HFFc6 (cell line): ENCODE measurements at regions not wholly inside any gene's neighbourhood (a gene's known extent, or its start where the extent isn't known, plus 50 kb on each side); places are given as distances from the start of the nearest gene placed in this dataset.

Source experiments
- DNase-seq: peaks from one replicate; pipeline ENCODE4 v3.0.0-alpha.2; 2018
- H3K27ac Mint-ChIP-seq: 2 replicates; pipeline ENCODE4 v1.8.0; 2020; ENCODE audit warnings: mild to moderate bottlenecking, mixed read lengths
- H3K27me3 Mint-ChIP-seq: 2 replicates; pipeline ENCODE4 v1.8.0; 2021; ENCODE audit warnings: mild to moderate bottlenecking, moderate library complexity, mixed read lengths; ENCODE audit not compliant: insufficient read depth
- H3K36me3 Mint-ChIP-seq: 2 replicates; pipeline ENCODE4 v1.8.0; 2021; ENCODE audit warnings: low read depth, mixed read lengths
- H3K4me1 Mint-ChIP-seq: 2 replicates; pipeline ENCODE4 v1.8.0; 2020; ENCODE audit warnings: low read depth, mixed read lengths
- H3K4me3 Mint-ChIP-seq: 2 replicates; pipeline ENCODE4 v1.8.0; 2020; ENCODE audit warnings: mild to moderate bottlenecking, moderate library complexity, mixed read lengths
- H3K9me3 Mint-ChIP-seq: 2 replicates; pipeline ENCODE4 v1.8.0; 2020; ENCODE audit warnings: mild to moderate bottlenecking, mixed read lengths
- TF ChIP-seq, protein P1 (sequence below): fragments of 200-600 bp; sonication (generic); IDR thresholded peaks from 2 replicates; pipeline ENCODE4 v1.5.0; 2021; ENCODE audit warnings: antibody characterized with exemption, mild to moderate bottlenecking

DNA sequence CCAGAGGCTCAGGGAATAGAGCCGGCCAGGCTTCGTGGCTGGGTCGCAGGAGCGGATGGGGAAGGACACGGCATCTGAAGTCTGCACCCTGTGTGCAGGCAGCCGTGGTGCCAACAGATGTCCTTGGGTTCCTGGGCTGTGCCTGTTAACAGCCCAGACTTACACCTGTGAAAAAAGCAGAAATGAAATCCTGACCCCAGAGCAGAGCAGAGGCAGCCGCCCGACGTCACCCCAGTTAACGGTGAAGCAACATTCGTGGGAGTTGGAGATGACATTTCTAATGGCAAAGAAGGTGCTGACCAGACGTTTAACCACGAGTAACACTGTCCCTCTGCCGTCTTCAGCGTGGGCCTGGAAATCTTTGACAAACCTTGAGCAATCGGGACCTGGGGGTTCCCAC is 200.3 kb upstream of the DIO3 start:
- no peaks in the 10 kb centered on the region for H3K36me3 Mint-ChIP-seq
- TF ChIP-seq, protein P1, sequence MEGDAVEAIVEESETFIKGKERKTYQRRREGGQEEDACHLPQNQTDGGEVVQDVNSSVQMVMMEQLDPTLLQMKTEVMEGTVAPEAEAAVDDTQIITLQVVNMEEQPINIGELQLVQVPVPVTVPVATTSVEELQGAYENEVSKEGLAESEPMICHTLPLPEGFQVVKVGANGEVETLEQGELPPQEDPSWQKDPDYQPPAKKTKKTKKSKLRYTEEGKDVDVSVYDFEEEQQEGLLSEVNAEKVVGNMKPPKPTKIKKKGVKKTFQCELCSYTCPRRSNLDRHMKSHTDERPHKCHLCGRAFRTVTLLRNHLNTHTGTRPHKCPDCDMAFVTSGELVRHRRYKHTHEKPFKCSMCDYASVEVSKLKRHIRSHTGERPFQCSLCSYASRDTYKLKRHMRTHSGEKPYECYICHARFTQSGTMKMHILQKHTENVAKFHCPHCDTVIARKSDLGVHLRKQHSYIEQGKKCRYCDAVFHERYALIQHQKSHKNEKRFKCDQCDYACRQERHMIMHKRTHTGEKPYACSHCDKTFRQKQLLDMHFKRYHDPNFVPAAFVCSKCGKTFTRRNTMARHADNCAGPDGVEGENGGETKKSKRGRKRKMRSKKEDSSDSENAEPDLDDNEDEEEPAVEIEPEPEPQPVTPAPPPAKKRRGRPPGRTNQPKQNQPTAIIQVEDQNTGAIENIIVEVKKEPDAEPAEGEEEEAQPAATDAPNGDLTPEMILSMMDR = no peak
- no peak overlapping the region for H3K4me3 Mint-ChIP-seq
- no peaks in the 10 kb centered on the region for H3K4me1 Mint-ChIP-seq
- H3K27ac Mint-ChIP-seq = no peak overlapping the region
- peaks cover 32% of the 10 kb centered on the region for H3K27me3 Mint-ChIP-seq
- H3K9me3 Mint-ChIP-seq = peaks cover 20% of the 10 kb centered on the region
- DNase-seq = no peak

GRCh38 chr14:101361451-101362433 is 199.6 kb upstream of the DIO3 start:
- no peak overlapping the region for H3K27ac Mint-ChIP-seq
- TF ChIP-seq, protein P1 = no peak
- no peaks in the 10 kb centered on the region for H3K36me3 Mint-ChIP-seq
- H3K4me3 Mint-ChIP-seq = no peak overlapping the region
- peaks cover 27% of the 10 kb centered on the region for H3K27me3 Mint-ChIP-seq
- H3K9me3 Mint-ChIP-seq = peaks cover 13% of the 10 kb centered on the region; the same call in 1 of the 2 replicates
- no peak for DNase-seq
- H3K4me1 Mint-ChIP-seq = no peaks in the 10 kb centered on the region

DNA sequence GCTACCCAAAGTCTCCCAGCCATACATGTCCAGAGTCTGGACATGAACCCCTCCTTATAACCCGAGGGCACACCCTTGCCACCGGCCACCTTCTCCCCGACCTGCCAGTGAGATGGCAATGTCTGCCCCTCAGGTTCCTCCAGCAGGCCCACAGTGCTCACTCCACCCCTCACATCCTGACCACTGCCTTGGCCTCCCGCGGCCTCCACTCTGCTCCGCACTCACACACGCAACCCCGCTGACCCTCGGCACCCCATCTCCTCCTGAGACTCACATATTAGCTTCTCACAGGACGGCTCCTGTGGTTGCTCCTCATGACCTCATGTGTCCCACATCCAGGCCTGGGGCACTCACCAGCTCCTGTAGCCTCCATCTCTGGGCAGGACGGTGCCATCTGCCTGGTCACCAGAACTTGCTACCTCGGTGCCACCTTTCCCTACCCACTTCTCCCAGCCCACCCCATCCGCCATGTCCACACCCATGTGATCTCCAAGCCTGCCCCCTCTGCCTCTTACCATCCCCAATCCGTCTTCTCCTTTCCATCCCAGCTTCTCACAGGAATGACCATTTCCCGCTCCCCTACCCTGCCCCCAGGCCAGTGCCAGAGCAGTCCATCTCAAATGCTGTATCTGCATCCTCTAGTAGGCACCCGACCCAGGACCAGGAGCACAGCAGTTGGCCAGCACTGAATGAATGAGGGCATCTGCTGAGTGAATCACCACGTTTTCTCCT is 198.6 kb upstream of the DIO3 start:
- Mint-ChIP-seq H3K36me3 (no peaks in the 10 kb centered on the region), H3K27me3 (peaks cover 32% of the 10 kb centered on the region), H3K27ac (no peak overlapping the region), H3K4me1 (no peaks in the 10 kb centered on the region), H3K4me3 (no peak overlapping the region), H3K9me3 (peaks cover 13% of the 10 kb centered on the region; the same call in 1 of the 2 replicates)
- DNase-seq = no peak
- TF ChIP-seq, protein P1 = no peak

GRCh38 chr14:101363261-101363555 is 198.1 kb upstream of the DIO3 start:
- TF ChIP-seq, protein P1 = no peak
- Mint-ChIP-seq H3K27me3 (peaks cover 34% of the 10 kb centered on the region), H3K4me3 (no peak overlapping the region), H3K36me3 (no peaks in the 10 kb centered on the region), H3K4me1 (no peaks in the 10 kb centered on the region), H3K27ac (no peak overlapping the region), H3K9me3 (peaks cover 13% of the 10 kb centered on the region; the same call in 1 of the 2 replicates)
- no peak for DNase-seq

- Mint-ChIP-seq H3K9me3 (peaks cover 13% of the 10 kb centered on the region; the same call in 1 of the 2 replicates), H3K4me1 (no peaks in the 10 kb centered on the region), H3K4me3 (no peak overlapping the region), H3K27ac (no peak overlapping the region), H3K27me3 (peaks cover 33% of the 10 kb centered on the region), H3K36me3 (no peaks in the 10 kb centered on the region)
- TF ChIP-seq, protein P1 = no peak
- no peak for DNase-seq
Observed at GRCh38 chr14:101363880-101364391, 197.4 kb upstream of the DIO3 start.
